H1 (cell line): ENCODE measurements at regions not wholly inside any gene's neighbourhood (a gene's known extent, or its start where the extent isn't known, plus 50 kb on each side); places are given as distances from the start of the nearest gene placed in this dataset.
A peak's percentile ranks its signal among the peaks of the same experiment; 100 is the strongest.

Experiments used
- CTCF ChIA-PET: fragments of 300-600 bp; sonication (Branson Sonifier 250); formaldehyde crosslinking; loops from one replicate; lab custom pipeline; 2021; ENCODE audit not compliant: partially characterized antibody; lab: Charles Lee
- POLR2A ChIA-PET: fragments of 300-600 bp; sonication (Branson Sonifier 250); formaldehyde crosslinking; loops from one replicate; lab custom pipeline; 2021; ENCODE audit warnings: inconsistent platforms; ENCODE audit not compliant: partially characterized antibody; lab: Charles Lee
- DNase-seq, 2 experiments: peaks; one replicate each; pipeline versions ENCODE4 v3.0.0 to v3.0.0-alpha.2; 2010 to 2022; ENCODE audit warnings: low spot score in 2 of 2, low read depth in 1 of 2, mixed read lengths in 1 of 2
- FAIRE-seq: peaks from 2 replicates; lab custom pipeline; 2011; peaks lifted over from hg19 to GRCh38; lab: Jason Lieb, UNC
- H2AFZ ChIP-seq: 2 replicates; pipeline ENCODE4 v1.8.1; 2012; ENCODE audit warnings: low read length, inconsistent platforms
- H2AK5ac ChIP-seq: 2 replicates; pipeline ENCODE4 v1.6.1; 2013; ENCODE audit warnings: low read depth, low read length
- H2BK120ac ChIP-seq: replicated peaks from 2 replicates; pipeline ENCODE3; 2013; ENCODE audit warnings: low read depth, low read length, inconsistent platforms
- H2BK12ac ChIP-seq: 2 replicates; pipeline ENCODE4 v1.6.1; 2013; ENCODE audit warnings: low read depth, low read length
- H2BK15ac ChIP-seq: 2 replicates; pipeline ENCODE4 v1.6.1; 2013; ENCODE audit warnings: low read length
- H2BK20ac ChIP-seq: 2 replicates; pipeline ENCODE4 v1.6.1; 2013; ENCODE audit warnings: low read length
- H2BK5ac ChIP-seq: 2 replicates; pipeline ENCODE4 v1.6.1; 2013; ENCODE audit warnings: low read depth, low read length
- H3K14ac ChIP-seq: 2 replicates; pipeline ENCODE4 v1.6.1; 2013; ENCODE audit warnings: inconsistent platforms; ENCODE audit not compliant: insufficient read length
- H3K18ac ChIP-seq: 2 replicates; pipeline ENCODE4 v1.6.1; 2013; ENCODE audit warnings: low read length; ENCODE audit errors: extremely low read depth
- H3K23ac ChIP-seq: 2 replicates; pipeline ENCODE4 v1.6.1; 2013; ENCODE audit warnings: inconsistent platforms; ENCODE audit not compliant: insufficient read length
- H3K23me2 ChIP-seq: 2 replicates; pipeline ENCODE4 v1.6.1; 2013; ENCODE audit warnings: low read depth, low read length
- H3K27ac ChIP-seq: 2 replicates; pipeline ENCODE4 v1.6.1; 2011; ENCODE audit warnings: low read depth, low read length, inconsistent platforms
- H3K27me3 ChIP-seq, 4 experiments: replicated peaks in 1 of 4; 1 replicate in 1 of 4; 2 replicates in 3 of 4; pipeline versions ENCODE4 v1.6.1 to v1.8.1; 2011 to 2013; ENCODE audit warnings: low read length in 3 of 4, mild to moderate bottlenecking in 3 of 4, inconsistent platforms in 2 of 4, mixed read lengths in 2 of 4, moderate library complexity in 1 of 4; ENCODE audit not compliant: control insufficient read depth in 3 of 4, insufficient read depth in 3 of 4; ENCODE audit errors: extremely low read depth in 1 of 4
- H3K36me3 ChIP-seq, 4 experiments: 2 replicates each; pipeline versions ENCODE4 v1.6.1 to v1.8.1; 2011 to 2013; ENCODE audit warnings: mild to moderate bottlenecking in 4 of 4, low read length in 3 of 4, moderate library complexity in 2 of 4, control low read depth in 1 of 4, inconsistent platforms in 1 of 4; ENCODE audit not compliant: insufficient read depth in 4 of 4, control insufficient read depth in 2 of 4
- H3K4ac ChIP-seq: replicated peaks from 2 replicates; pipeline ENCODE3; 2013; ENCODE audit warnings: low read length, low read depth, mixed read lengths, inconsistent platforms; ENCODE audit not compliant: insufficient read length
- H3K4me1 ChIP-seq, 4 experiments: replicated peaks in 1 of 4; 1 replicate in 1 of 4; 2 replicates in 3 of 4; pipeline versions ENCODE4 v1.6.1 to v1.8.1; 2011 to 2013; ENCODE audit warnings: low read length in 3 of 4, inconsistent platforms in 2 of 4, mixed read lengths in 1 of 4; ENCODE audit not compliant: insufficient read depth in 4 of 4, control insufficient read depth in 3 of 4
- H3K4me2 ChIP-seq, 2 experiments: 2 replicates each; pipeline versions ENCODE4 v1.6.1 to v1.8.1; 2011 to 2013; ENCODE audit warnings: low read depth in 2 of 2, low read length in 2 of 2, control low read depth in 1 of 2, inconsistent platforms in 1 of 2, mild to moderate bottlenecking in 1 of 2; ENCODE audit not compliant: insufficient read depth in 1 of 2
- H3K4me3 ChIP-seq, 4 experiments: fragments of 200-600, 300-600 bp in 1 of 4; sonication (generic), shearing (Covaris generic), sonication (Bioruptor Twin) in 1 of 4; 2 replicates each; pipeline versions ENCODE4 v1.5.1 to v1.8.1; 2011 to 2016; ENCODE audit warnings: low read length in 4 of 4, low read depth in 3 of 4, control low read depth in 2 of 4, inconsistent platforms in 2 of 4, mild to moderate bottlenecking in 2 of 4, mixed read lengths in 1 of 4, moderate library complexity in 1 of 4; ENCODE audit not compliant: insufficient read depth in 2 of 4; ENCODE audit errors: extremely low read depth in 1 of 4
- H3K56ac ChIP-seq: replicated peaks from 2 replicates; pipeline ENCODE3; 2013; ENCODE audit warnings: low read depth, mild to moderate bottlenecking, mixed read lengths, low read length, inconsistent platforms; ENCODE audit not compliant: insufficient read length
- H3K79me1 ChIP-seq: 2 replicates; pipeline ENCODE4 v1.6.1; 2013; ENCODE audit warnings: low read depth, low read length, control low read depth
- H3K79me2 ChIP-seq, 2 experiments: 2 replicates each; pipeline versions ENCODE4 v1.6.1 to v1.8.1; 2012 to 2013; ENCODE audit warnings: low read length in 2 of 2, mild to moderate bottlenecking in 2 of 2, inconsistent platforms in 1 of 2; ENCODE audit not compliant: insufficient read depth in 2 of 2, control insufficient read depth in 1 of 2
- H3K9ac ChIP-seq, 4 experiments: replicated peaks in 1 of 4; 1 replicate in 1 of 4; 2 replicates in 3 of 4; pipeline versions ENCODE4 v1.6.1 to v1.8.1; 2011 to 2013; ENCODE audit warnings: low read depth in 3 of 4, low read length in 3 of 4, control low read depth in 2 of 4, mild to moderate bottlenecking in 2 of 4, moderate library complexity in 2 of 4, inconsistent platforms in 1 of 4; ENCODE audit errors: extremely low read depth in 1 of 4
- H3K9me3 ChIP-seq, 2 experiments: 2 replicates each; pipeline versions ENCODE4 v1.6.1 to v1.8.1; 2012 to 2013; ENCODE audit warnings: mild to moderate bottlenecking in 2 of 2, moderate library complexity in 2 of 2, control low read depth in 1 of 2, inconsistent platforms in 1 of 2, low read depth in 1 of 2, low read length in 1 of 2, mixed read lengths in 1 of 2; ENCODE audit not compliant: insufficient read depth in 2 of 2
- H4K20me1 ChIP-seq, 2 experiments: replicated peaks in 1 of 2; 2 replicates each; pipeline versions ENCODE3 to v1.8.1; 2011 to 2013; ENCODE audit warnings: inconsistent platforms in 2 of 2, low read length in 2 of 2, mild to moderate bottlenecking in 1 of 2; ENCODE audit not compliant: insufficient read depth in 2 of 2, control insufficient read depth in 1 of 2
- H4K5ac ChIP-seq: 2 replicates; pipeline ENCODE4 v1.6.1; 2013; ENCODE audit warnings: low read length, low read depth, mixed read lengths, inconsistent platforms; ENCODE audit not compliant: insufficient read length
- H4K8ac ChIP-seq: 2 replicates; pipeline ENCODE4 v1.8.0; 2013; ENCODE audit warnings: mild to moderate bottlenecking, moderate library complexity, low read length, inconsistent platforms; ENCODE audit not compliant: insufficient read depth; ENCODE audit errors: extremely low read depth
- H4K91ac ChIP-seq: replicated peaks from 2 replicates; pipeline ENCODE3; 2013; ENCODE audit warnings: low read length, mixed read lengths, inconsistent platforms; ENCODE audit not compliant: insufficient read length
- GABPA ChIP-seq: IDR thresholded peaks from 2 replicates; pipeline ENCODE4 v1.6.1; 2011; ENCODE audit warnings: mild to moderate bottlenecking, low read length, moderate library complexity, borderline replicate concordance; ENCODE audit not compliant: insufficient read depth
- KDM4A ChIP-seq: IDR thresholded peaks from one replicate; pipeline ENCODE4 v1.7.1; 2012; ENCODE audit warnings: low read depth, mild to moderate bottlenecking, moderate library complexity, low read length, inconsistent platforms; ENCODE audit not compliant: severe bottlenecking
- RBBP5 ChIP-seq: IDR thresholded peaks from 2 replicates; pipeline ENCODE4 v1.7.1; 2012; ENCODE audit warnings: low read depth, mild to moderate bottlenecking, inconsistent platforms, low read length, moderate library complexity, borderline replicate concordance
- SRF ChIP-seq: IDR thresholded peaks from 2 replicates; pipeline ENCODE4 v1.6.1; 2011; ENCODE audit warnings: mild to moderate bottlenecking, low read depth, low read length, moderate library complexity
- SUZ12 ChIP-seq: fragments of 200-600 bp; sonication (generic); IDR thresholded peaks from 2 replicates; pipeline ENCODE4 v1.6.1; 2012; ENCODE audit warnings: mild to moderate bottlenecking, inconsistent platforms, low read length, moderate library complexity, mixed read lengths
- YY1 ChIP-seq: IDR thresholded peaks from 2 replicates; pipeline ENCODE4 v1.6.1; 2011; ENCODE audit warnings: low read depth, mild to moderate bottlenecking, low read length
- TF ChIP-seq, protein P1 (sequence below): IDR thresholded peaks from 2 replicates; pipeline ENCODE4 v1.6.1; 2012; ENCODE audit warnings: inconsistent platforms

- H2BK12ac ChIP-seq, result no peak overlapping the region
- H3K27ac ChIP-seq, result no peak overlapping the region
- no peak overlapping the region for H2BK15ac ChIP-seq
- CTCF ChIA-PET, result interaction anchor here (0.6 to 1.4 kb wide), 6 partner anchors 27 to 679 kb away, joined by 3 to 4 read pairs (median 3); no protein-coding TSS in a partner anchor
- H2AK5ac ChIP-seq, result no peak overlapping the region
- H2BK20ac ChIP-seq, result no peak overlapping the region
- H4K91ac ChIP-seq, result no peak overlapping the region
- no peak overlapping the region for H3K4me2 ChIP-seq
- H2AFZ ChIP-seq, result peak overlapping the region; percentile 31; the same call in 1 of the 2 replicates
- POLR2A ChIA-PET, result interaction anchor here (0.6 kb wide), 1 partner anchor 11 kb away, joined by 3 read pairs; no protein-coding TSS in a partner anchor
- no peak overlapping the region for H4K8ac ChIP-seq
- H3K18ac ChIP-seq, result no peak overlapping the region
- H3K36me3 ChIP-seq, result no peaks in the 10 kb centered on the region
- H4K20me1 ChIP-seq, result no peaks in the 10 kb centered on the region
- FAIRE-seq, result no peak
- H2BK120ac ChIP-seq, result no peak overlapping the region
- no peaks in the 10 kb centered on the region for H3K4me1 ChIP-seq
- H3K23ac ChIP-seq, result no peak overlapping the region
- H3K4ac ChIP-seq, result no peak overlapping the region
- no peak overlapping the region for H4K5ac ChIP-seq
- TF ChIP-seq RBBP5 (no peak), YY1 (no peak), SUZ12 (no peak), SRF (no peak), GABPA (no peak), KDM4A (no peak)
- TF ChIP-seq, protein P1, sequence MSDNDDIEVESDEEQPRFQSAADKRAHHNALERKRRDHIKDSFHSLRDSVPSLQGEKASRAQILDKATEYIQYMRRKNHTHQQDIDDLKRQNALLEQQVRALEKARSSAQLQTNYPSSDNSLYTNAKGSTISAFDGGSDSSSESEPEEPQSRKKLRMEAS, result no peak
- TF ChIP-seq, all 59 proteins: peak for 0
- Histone ChIP-seq H3K23me2 (no peaks in the 10 kb centered on the region), H3K9ac (no peak overlapping the region), H3K9me3 (no peaks in the 10 kb centered on the region), H3K56ac (no peak overlapping the region), H3K4me3 (no peak overlapping the region), H3K14ac (no peak overlapping the region), H3K27me3 (no peaks in the 10 kb centered on the region), H3K79me2 (no peaks in the 10 kb centered on the region), H3K79me1 (no peaks in the 10 kb centered on the region), H2BK5ac (no peak overlapping the region)
- no peak for DNase-seq
Measured at GRCh38 chr21:16943231-16943630, 569.6 kb upstream of the CXADR start.
